SK-N-SH (cell line): ENCODE measurements at regions not wholly inside any gene's neighbourhood (a gene's known extent, or its start where the extent isn't known, plus 50 kb on each side); places are given as distances from the start of the nearest gene placed in this dataset.

Source experiments
- CTCF ChIA-PET: fragments of 300-600, 350-600 bp; formaldehyde crosslinking; extraction: SDS; loops from one replicate; lab custom pipeline; 2021; lab: Yijun Ruan, JAX
- POLR2A ChIA-PET: fragments of 350-600 bp; sonication (Branson Sonifier 250); formaldehyde crosslinking; extraction: SDS; loops from one replicate; lab custom pipeline; 2020; ENCODE audit warnings: antibody characterized with exemption, inconsistent platforms; lab: Yijun Ruan, JAX
- DNase-seq: peaks from one replicate; pipeline ENCODE4 v3.0.0; 2012
- H2AFZ ChIP-seq: fragments of 200-600 bp; sonication (generic); 2 replicates; pipeline ENCODE4 v1.8.1; 2016; ENCODE audit warnings: antibody characterized with exemption, mild to moderate bottlenecking, low read depth
- H3F3A ChIP-seq: fragments of 200-600 bp; sonication (generic); replicated peaks from 2 replicates; pipeline ENCODE3; 2016; ENCODE audit warnings: antibody characterized with exemption, mild to moderate bottlenecking; ENCODE audit not compliant: insufficient read depth
- H3K27ac ChIP-seq, 2 experiments: fragments of 200-500 bp in 1 of 2; fragments of 200-600 bp in 1 of 2; sonication (Bioruptor generic) in 1 of 2; sonication (generic), shearing (Covaris generic) in 1 of 2; 2 replicates each; pipeline versions ENCODE4 v1.5.1 to v1.6.1; 2014 to 2016; ENCODE audit warnings: low read depth in 2 of 2, inconsistent platforms in 1 of 2, low read length in 1 of 2, mild to moderate bottlenecking in 1 of 2, mixed read lengths in 1 of 2
- H3K27me3 ChIP-seq: fragments of 200-600 bp; sonication (generic), shearing (Covaris generic); 2 replicates; pipeline ENCODE4 v1.6.1; 2016; ENCODE audit warnings: mixed run types; ENCODE audit not compliant: insufficient read depth
- H3K36me3 ChIP-seq, 2 experiments: fragments of 200-500 bp in 1 of 2; fragments of 200-600 bp in 1 of 2; sonication (Bioruptor generic) in 1 of 2; sonication (generic) in 1 of 2; replicated peaks in 1 of 2; 2 replicates each; pipeline versions ENCODE3 to v1.5.1; 2014 to 2016; ENCODE audit warnings: low read length in 1 of 2, mild to moderate bottlenecking in 1 of 2; ENCODE audit not compliant: insufficient read depth in 2 of 2, control insufficient read depth in 1 of 2
- H3K4me1 ChIP-seq, 2 experiments: fragments of 200-500 bp in 1 of 2; fragments of 200-600 bp in 1 of 2; sonication (Bioruptor generic) in 1 of 2; sonication (generic), shearing (Covaris generic) in 1 of 2; 2 replicates each; pipeline versions ENCODE4 v1.5.1 to v1.6.1; 2014 to 2016; ENCODE audit warnings: low read depth in 1 of 2, low read length in 1 of 2, mixed run types in 1 of 2; ENCODE audit not compliant: insufficient read depth in 2 of 2, control insufficient read depth in 1 of 2
- H3K4me2 ChIP-seq: fragments of 200-600 bp; sonication (generic), shearing (Covaris generic); 2 replicates; pipeline ENCODE4 v1.6.1; 2017; ENCODE audit warnings: mixed run types
- H3K4me3 ChIP-seq, 2 experiments: fragments of 200-500 bp in 1 of 2; fragments of 200-600 bp in 1 of 2; sonication (Bioruptor generic) in 1 of 2; sonication (generic), shearing (Covaris generic) in 1 of 2; 2 replicates each; pipeline versions ENCODE4 v1.5.1 to v1.8.1; 2014 to 2016; ENCODE audit warnings: low read depth in 2 of 2, inconsistent platforms in 1 of 2, low read length in 1 of 2, mild to moderate bottlenecking in 1 of 2, mixed read lengths in 1 of 2, moderate library complexity in 1 of 2
- H3K79me2 ChIP-seq: fragments of 200-600 bp; sonication (generic); 2 replicates; pipeline ENCODE4 v1.8.1; 2017; ENCODE audit warnings: mild to moderate bottlenecking; ENCODE audit not compliant: insufficient read depth
- H3K9ac ChIP-seq: fragments of 200-600 bp; sonication (generic); 2 replicates; pipeline ENCODE4 v1.6.1; 2017; ENCODE audit warnings: mixed run types
- H3K9me2 ChIP-seq: fragments of 200-600 bp; sonication (generic); 2 replicates; pipeline ENCODE4 v1.6.1; 2017; ENCODE audit warnings: mixed run types
- H3K9me3 ChIP-seq: fragments of 200-600 bp; sonication (generic); 2 replicates; pipeline ENCODE4 v1.6.1; 2017; ENCODE audit warnings: mixed run types, mild to moderate bottlenecking, moderate library complexity
- H4K20me1 ChIP-seq: fragments of 200-600 bp; sonication (generic); 2 replicates; pipeline ENCODE4 v1.6.1; 2017; ENCODE audit warnings: mild to moderate bottlenecking, mixed run types; ENCODE audit not compliant: insufficient read depth
- ELF1 ChIP-seq: IDR thresholded peaks from 2 replicates; pipeline ENCODE4 v1.4.0; 2012
- EP300 ChIP-seq, 2 experiments: IDR thresholded peaks; 2 replicates each; pipeline versions ENCODE4 v1.4.0 to v1.6.1; 2012; ENCODE audit warnings: borderline replicate concordance in 1 of 2, low read depth in 1 of 2, low read length in 1 of 2
- FOSL2 ChIP-seq: IDR thresholded peaks from 2 replicates; pipeline ENCODE4 v1.4.0; 2012; ENCODE audit warnings: low read depth, mild to moderate bottlenecking, moderate library complexity, borderline replicate concordance
- GABPA ChIP-seq: IDR thresholded peaks from 2 replicates; pipeline ENCODE4 v1.4.0; 2012; ENCODE audit warnings: low read depth, mild to moderate bottlenecking
- GATA2 ChIP-seq: sonication (generic); formaldehyde crosslinking; IDR thresholded peaks from 2 replicates; pipeline ENCODE4 v1.5.0; 2020; ENCODE audit warnings: mild to moderate bottlenecking, missing genetic modification reagents
- JUND ChIP-seq: IDR thresholded peaks from 2 replicates; pipeline ENCODE4 v1.4.0; 2012
- MEF2A ChIP-seq: IDR thresholded peaks from 2 replicates; pipeline ENCODE4 v1.4.0; 2012; ENCODE audit warnings: low read depth, borderline replicate concordance
- NFIC ChIP-seq: IDR thresholded peaks from 2 replicates; pipeline ENCODE4 v1.4.0; 2012; ENCODE audit warnings: borderline replicate concordance
- NRF1 ChIP-seq: IDR thresholded peaks from 2 replicates; pipeline ENCODE4 v1.6.1; 2012; ENCODE audit warnings: low read depth, mild to moderate bottlenecking, low read length
- POLR2AphosphoS5 ChIP-seq: IDR thresholded peaks from 2 replicates; pipeline ENCODE4 v1.6.1; 2012; ENCODE audit warnings: low read depth, low read length
- RFX5 ChIP-seq: IDR thresholded peaks from 2 replicates; pipeline ENCODE4 v1.6.1; 2012; ENCODE audit warnings: mild to moderate bottlenecking, improper control_type of control experiment, low read length
- RXRA ChIP-seq: IDR thresholded peaks from 2 replicates; pipeline ENCODE4 v1.4.0; 2012; ENCODE audit warnings: low read depth, mild to moderate bottlenecking, borderline replicate concordance
- TCF12 ChIP-seq: IDR thresholded peaks from 2 replicates; pipeline ENCODE4 v1.4.0; 2012
- WGBS: methylation state at CpG from one replicate; pipeline ENCODE4 v1.1.6; 2017; ENCODE audit warnings: low lambda C conversion rate; 5-methylcytosine and 5-hydroxymethylcytosine counted together
- TF ChIP-seq, protein P1 (sequence below): IDR thresholded peaks from 2 replicates; pipeline ENCODE4 v1.6.1; 2012; ENCODE audit warnings: mild to moderate bottlenecking, low read depth, low read length, moderate library complexity
- TF ChIP-seq, protein P2 (sequence below): fragments of 200-600 bp; sonication (generic); IDR thresholded peaks from 2 replicates; pipeline ENCODE4 v1.6.1; 2017; ENCODE audit warnings: antibody characterized with exemption, mild to moderate bottlenecking, moderate library complexity
- TF ChIP-seq, protein P3 (sequence below): IDR thresholded peaks from 2 replicates; pipeline ENCODE4 v1.4.0; 2012; ENCODE audit warnings: low read depth, borderline replicate concordance

DNA sequence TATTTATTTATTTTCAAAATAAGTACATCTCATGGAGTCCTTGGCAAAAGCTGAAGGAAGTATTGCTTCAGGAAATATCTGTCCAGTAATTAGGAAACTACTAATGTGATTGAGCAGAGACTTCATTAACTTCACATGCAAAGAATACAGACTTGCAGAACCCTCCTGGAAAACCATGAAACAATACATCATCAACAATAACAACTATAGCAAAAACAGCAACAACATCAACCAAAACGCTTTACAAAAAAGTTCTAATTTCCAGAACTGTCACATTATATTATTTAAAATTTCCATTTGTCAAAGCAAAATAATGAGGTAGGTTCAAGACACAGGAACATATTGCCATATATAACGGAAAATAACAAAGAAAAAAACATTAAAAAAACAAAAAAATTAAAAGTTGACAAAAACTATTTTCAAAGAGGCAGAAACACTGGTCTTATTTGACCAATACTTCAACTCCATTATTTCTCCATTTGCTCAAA, 79.8 kb upstream of the TOP3B start:
- Histone ChIP-seq H3K36me3 (no peaks in the 10 kb centered on the region), H3K4me1 (no peaks in the 10 kb centered on the region)
- no peak for TF ChIP-seq TCF12
- no peak for TF ChIP-seq POLR2AphosphoS5
- TF ChIP-seq, protein P1, sequence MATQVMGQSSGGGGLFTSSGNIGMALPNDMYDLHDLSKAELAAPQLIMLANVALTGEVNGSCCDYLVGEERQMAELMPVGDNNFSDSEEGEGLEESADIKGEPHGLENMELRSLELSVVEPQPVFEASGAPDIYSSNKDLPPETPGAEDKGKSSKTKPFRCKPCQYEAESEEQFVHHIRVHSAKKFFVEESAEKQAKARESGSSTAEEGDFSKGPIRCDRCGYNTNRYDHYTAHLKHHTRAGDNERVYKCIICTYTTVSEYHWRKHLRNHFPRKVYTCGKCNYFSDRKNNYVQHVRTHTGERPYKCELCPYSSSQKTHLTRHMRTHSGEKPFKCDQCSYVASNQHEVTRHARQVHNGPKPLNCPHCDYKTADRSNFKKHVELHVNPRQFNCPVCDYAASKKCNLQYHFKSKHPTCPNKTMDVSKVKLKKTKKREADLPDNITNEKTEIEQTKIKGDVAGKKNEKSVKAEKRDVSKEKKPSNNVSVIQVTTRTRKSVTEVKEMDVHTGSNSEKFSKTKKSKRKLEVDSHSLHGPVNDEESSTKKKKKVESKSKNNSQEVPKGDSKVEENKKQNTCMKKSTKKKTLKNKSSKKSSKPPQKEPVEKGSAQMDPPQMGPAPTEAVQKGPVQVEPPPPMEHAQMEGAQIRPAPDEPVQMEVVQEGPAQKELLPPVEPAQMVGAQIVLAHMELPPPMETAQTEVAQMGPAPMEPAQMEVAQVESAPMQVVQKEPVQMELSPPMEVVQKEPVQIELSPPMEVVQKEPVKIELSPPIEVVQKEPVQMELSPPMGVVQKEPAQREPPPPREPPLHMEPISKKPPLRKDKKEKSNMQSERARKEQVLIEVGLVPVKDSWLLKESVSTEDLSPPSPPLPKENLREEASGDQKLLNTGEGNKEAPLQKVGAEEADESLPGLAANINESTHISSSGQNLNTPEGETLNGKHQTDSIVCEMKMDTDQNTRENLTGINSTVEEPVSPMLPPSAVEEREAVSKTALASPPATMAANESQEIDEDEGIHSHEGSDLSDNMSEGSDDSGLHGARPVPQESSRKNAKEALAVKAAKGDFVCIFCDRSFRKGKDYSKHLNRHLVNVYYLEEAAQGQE = no peak
- no peak for TF ChIP-seq JUND
- TF ChIP-seq ELF1 = no peak
- TF ChIP-seq, protein P2, sequence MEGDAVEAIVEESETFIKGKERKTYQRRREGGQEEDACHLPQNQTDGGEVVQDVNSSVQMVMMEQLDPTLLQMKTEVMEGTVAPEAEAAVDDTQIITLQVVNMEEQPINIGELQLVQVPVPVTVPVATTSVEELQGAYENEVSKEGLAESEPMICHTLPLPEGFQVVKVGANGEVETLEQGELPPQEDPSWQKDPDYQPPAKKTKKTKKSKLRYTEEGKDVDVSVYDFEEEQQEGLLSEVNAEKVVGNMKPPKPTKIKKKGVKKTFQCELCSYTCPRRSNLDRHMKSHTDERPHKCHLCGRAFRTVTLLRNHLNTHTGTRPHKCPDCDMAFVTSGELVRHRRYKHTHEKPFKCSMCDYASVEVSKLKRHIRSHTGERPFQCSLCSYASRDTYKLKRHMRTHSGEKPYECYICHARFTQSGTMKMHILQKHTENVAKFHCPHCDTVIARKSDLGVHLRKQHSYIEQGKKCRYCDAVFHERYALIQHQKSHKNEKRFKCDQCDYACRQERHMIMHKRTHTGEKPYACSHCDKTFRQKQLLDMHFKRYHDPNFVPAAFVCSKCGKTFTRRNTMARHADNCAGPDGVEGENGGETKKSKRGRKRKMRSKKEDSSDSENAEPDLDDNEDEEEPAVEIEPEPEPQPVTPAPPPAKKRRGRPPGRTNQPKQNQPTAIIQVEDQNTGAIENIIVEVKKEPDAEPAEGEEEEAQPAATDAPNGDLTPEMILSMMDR = no peak
- TF ChIP-seq RXRA = no peak
- TF ChIP-seq FOSL2 = no peak
- TF ChIP-seq, protein P3, sequence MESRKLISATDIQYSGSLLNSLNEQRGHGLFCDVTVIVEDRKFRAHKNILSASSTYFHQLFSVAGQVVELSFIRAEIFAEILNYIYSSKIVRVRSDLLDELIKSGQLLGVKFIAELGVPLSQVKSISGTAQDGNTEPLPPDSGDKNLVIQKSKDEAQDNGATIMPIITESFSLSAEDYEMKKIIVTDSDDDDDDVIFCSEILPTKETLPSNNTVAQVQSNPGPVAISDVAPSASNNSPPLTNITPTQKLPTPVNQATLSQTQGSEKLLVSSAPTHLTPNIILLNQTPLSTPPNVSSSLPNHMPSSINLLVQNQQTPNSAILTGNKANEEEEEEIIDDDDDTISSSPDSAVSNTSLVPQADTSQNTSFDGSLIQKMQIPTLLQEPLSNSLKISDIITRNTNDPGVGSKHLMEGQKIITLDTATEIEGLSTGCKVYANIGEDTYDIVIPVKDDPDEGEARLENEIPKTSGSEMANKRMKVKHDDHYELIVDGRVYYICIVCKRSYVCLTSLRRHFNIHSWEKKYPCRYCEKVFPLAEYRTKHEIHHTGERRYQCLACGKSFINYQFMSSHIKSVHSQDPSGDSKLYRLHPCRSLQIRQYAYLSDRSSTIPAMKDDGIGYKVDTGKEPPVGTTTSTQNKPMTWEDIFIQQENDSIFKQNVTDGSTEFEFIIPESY = no peak
- TF ChIP-seq MEF2A = no peak
- TF ChIP-seq NRF1 = no peak
- TF ChIP-seq RFX5 = no peak
- no peak for TF ChIP-seq GABPA
- TF ChIP-seq NFIC = no peak
- TF ChIP-seq GATA2 (CRISPR knock-in tag) = no peak
- TF ChIP-seq EP300 (IDR thresholded peaks at IDR 0.05; ENCODE audit: borderline replicate concordance in 1 of 2, low read depth in 1 of 2, low read length in 1 of 2) = no peak
- TF ChIP-seq, all 33 proteins: peak for 0
- Histone ChIP-seq H3K4me2 (no peak overlapping the region), H3K27ac (no peak overlapping the region), H4K20me1 (no peaks in the 10 kb centered on the region), H3K4me3 (no peak overlapping the region), H2AFZ (no peak overlapping the region), H3K27me3 (peaks cover 20% of the 10 kb centered on the region; the same call in 1 of the 2 replicates), H3K9me3 (no peaks in the 10 kb centered on the region), H3F3A (no peaks in the 10 kb centered on the region), H3K9me2 (no peaks in the 10 kb centered on the region), H3K79me2 (no peaks in the 10 kb centered on the region; the same call in 1 of the 2 replicates), H3K9ac (no peak overlapping the region)
- POLR2A ChIA-PET = no interaction called here
- 14% methylated on average over 2 of the region's 2 CpGs for WGBS
- CTCF ChIA-PET = interaction anchor here (1.0 to 5.2 kb wide), 4 partner anchors 10 to 90 kb away, joined by 3 to 32 read pairs (median 4); no protein-coding TSS in a partner anchor
- DNase-seq = no peak
